ENCODE measurements at regions not wholly inside any gene's neighbourhood (a gene's known extent, or its start where the extent isn't known, plus 50 kb on each side); places are given as distances from the start of the nearest gene placed in this dataset.

GRCh38 chr2:180124273-180125139 lies 117.4 kb upstream of the CWC22 start:
- TF ChIP-seq, protein P1, sequence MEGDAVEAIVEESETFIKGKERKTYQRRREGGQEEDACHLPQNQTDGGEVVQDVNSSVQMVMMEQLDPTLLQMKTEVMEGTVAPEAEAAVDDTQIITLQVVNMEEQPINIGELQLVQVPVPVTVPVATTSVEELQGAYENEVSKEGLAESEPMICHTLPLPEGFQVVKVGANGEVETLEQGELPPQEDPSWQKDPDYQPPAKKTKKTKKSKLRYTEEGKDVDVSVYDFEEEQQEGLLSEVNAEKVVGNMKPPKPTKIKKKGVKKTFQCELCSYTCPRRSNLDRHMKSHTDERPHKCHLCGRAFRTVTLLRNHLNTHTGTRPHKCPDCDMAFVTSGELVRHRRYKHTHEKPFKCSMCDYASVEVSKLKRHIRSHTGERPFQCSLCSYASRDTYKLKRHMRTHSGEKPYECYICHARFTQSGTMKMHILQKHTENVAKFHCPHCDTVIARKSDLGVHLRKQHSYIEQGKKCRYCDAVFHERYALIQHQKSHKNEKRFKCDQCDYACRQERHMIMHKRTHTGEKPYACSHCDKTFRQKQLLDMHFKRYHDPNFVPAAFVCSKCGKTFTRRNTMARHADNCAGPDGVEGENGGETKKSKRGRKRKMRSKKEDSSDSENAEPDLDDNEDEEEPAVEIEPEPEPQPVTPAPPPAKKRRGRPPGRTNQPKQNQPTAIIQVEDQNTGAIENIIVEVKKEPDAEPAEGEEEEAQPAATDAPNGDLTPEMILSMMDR (IDR thresholded peaks at IDR 0.05; ENCODE audit: extremely low read depth, insufficient read depth, missing control alignments), result peak; percentile 54
- in situ Hi-C loops (cut with MboI; ENCODE audit: low pct_unique_long_range_greater_than_20kb, low sequenced_read_pairs, unreplicated experiment), result loop anchor here (10.0 to 25.0 kb wide), 2 partner anchors 920 to 1588 kb away; no protein-coding TSS in a partner anchor
- DNase-seq (ENCODE audit: low spot score), result peak; percentile 34

DNA sequence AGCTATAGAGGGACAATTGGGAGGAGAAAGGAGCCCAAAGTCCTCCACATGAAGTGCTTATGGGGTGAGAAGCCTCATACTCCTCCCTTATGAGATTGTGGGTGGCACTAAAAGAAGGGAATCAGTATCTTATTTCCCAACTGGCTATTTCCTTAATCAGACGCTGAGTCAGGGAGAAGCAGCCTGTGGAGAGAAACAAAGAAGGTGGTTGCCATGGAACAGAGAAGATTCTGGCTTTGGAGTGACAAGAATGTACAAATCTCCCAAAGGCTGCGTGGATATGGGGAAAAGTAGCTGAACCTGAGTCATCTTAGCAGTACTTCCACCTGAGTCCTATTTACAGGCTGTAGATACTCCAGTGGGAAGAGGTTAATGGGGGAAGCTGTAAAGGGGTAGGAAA lies 115.8 kb upstream of the CWC22 start:
- no peak for DNase-seq (ENCODE audit: low spot score)
- TF ChIP-seq, protein P1 (IDR thresholded peaks at IDR 0.05; ENCODE audit: extremely low read depth, insufficient read depth, missing control alignments), result no peak
- in situ Hi-C loops (cut with MboI; ENCODE audit: low pct_unique_long_range_greater_than_20kb, low sequenced_read_pairs, unreplicated experiment), result loop anchor here (10.0 to 25.0 kb wide), 2 partner anchors 922 to 1589 kb away; no protein-coding TSS in a partner anchor

- DNase-seq (ENCODE audit: low spot score), result no peak
- in situ Hi-C loops (cut with MboI; ENCODE audit: low pct_unique_long_range_greater_than_20kb, low sequenced_read_pairs, unreplicated experiment), result loop anchor here (25.0 kb wide), 1 partner anchor 1597 kb away; no protein-coding TSS in a partner anchor
- TF ChIP-seq, protein P1 (IDR thresholded peaks at IDR 0.05; ENCODE audit: extremely low read depth, insufficient read depth, missing control alignments), result no peak
These were observed 108.6 kb upstream of the CWC22 start for GRCh38 chr2:180115675-180116074.

- in situ Hi-C loops (cut with MboI; ENCODE audit: low pct_unique_long_range_greater_than_20kb, low sequenced_read_pairs, unreplicated experiment), result loop anchor here (25.0 kb wide), 1 partner anchor 1597 kb away; no protein-coding TSS in a partner anchor
- TF ChIP-seq, protein P1 (IDR thresholded peaks at IDR 0.05; ENCODE audit: extremely low read depth, insufficient read depth, missing control alignments), result no peak
- DNase-seq (ENCODE audit: low spot score), result no peak
These were observed 108.2 kb upstream of the CWC22 start for GRCh38 chr2:180115269-180115668.

GRCh38 chr2:180111901-180112300 lies 104.8 kb upstream of the CWC22 start:
- in situ Hi-C loops (cut with MboI; ENCODE audit: low pct_unique_long_range_greater_than_20kb, low sequenced_read_pairs, unreplicated experiment), result loop anchor here (25.0 kb wide), 1 partner anchor 1600 kb away; no protein-coding TSS in a partner anchor
- DNase-seq (ENCODE audit: low spot score), result no peak
- TF ChIP-seq, protein P1 (IDR thresholded peaks at IDR 0.05; ENCODE audit: extremely low read depth, insufficient read depth, missing control alignments), result no peak

- no peak for DNase-seq (ENCODE audit: low spot score)
- TF ChIP-seq, protein P1 (IDR thresholded peaks at IDR 0.05; ENCODE audit: extremely low read depth, insufficient read depth, missing control alignments), result no peak
- in situ Hi-C loops (cut with MboI; ENCODE audit: low pct_unique_long_range_greater_than_20kb, low sequenced_read_pairs, unreplicated experiment), result loop anchor here (25.0 kb wide), 1 partner anchor 1602 kb away; no protein-coding TSS in a partner anchor
These were observed 103.4 kb upstream of the CWC22 start for GRCh38 chr2:180110469-180110868.
